GM23248 (cell line): ENCODE measurements at regions not wholly inside any gene's neighbourhood (a gene's known extent, or its start where the extent isn't known, plus 50 kb on each side); places are given as distances from the start of the nearest gene placed in this dataset.

Experiments
- EZH2 ChIP-seq: fragments of 200-600 bp; sonication (generic); IDR thresholded peaks from 2 replicates; pipeline ENCODE4 v1.6.1; 2018; ENCODE audit warnings: antibody characterized with exemption, mild to moderate bottlenecking; ENCODE audit not compliant: insufficient read depth, poor library complexity, severe bottlenecking
- EZH2phosphoT487 ChIP-seq: fragments of 200-600 bp; sonication (generic); IDR thresholded peaks from 2 replicates; pipeline ENCODE4 v1.6.1; 2018; ENCODE audit warnings: antibody characterized with exemption, moderate library complexity, mild to moderate bottlenecking, low read depth; ENCODE audit not compliant: insufficient read depth

- no peak for TF ChIP-seq EZH2
- TF ChIP-seq EZH2phosphoT487: no peak
Observed at GRCh38 chr7:33732462-33732861, 172.9 kb upstream of the BMPER start.
